DND-41 (cell line): ENCODE measurements at regions not wholly inside any gene's neighbourhood (a gene's known extent, or its start where the extent isn't known, plus 50 kb on each side); places are given as distances from the start of the nearest gene placed in this dataset.
"Not testable (repeated sequence)": the region's sequence is repeated elsewhere in the genome, so short reads cannot be mapped to it uniquely, and the experiment has no call there.

ENCODE experiments used
- ATAC-seq: fragments of 200-7000 bp; cut with Tn5 transposase; 3 replicates; pipeline ENCODE4 v1.9.1; 2021; ENCODE audit warnings: low read depth; ENCODE audit not compliant: insufficient read depth
- DNase-seq: peaks from one replicate; pipeline ENCODE4 v3.0.0-alpha.2; 2020
- H2AFZ ChIP-seq: 2 replicates; pipeline ENCODE4 v1.6.0; 2012; ENCODE audit warnings: low read depth, low read length
- H3K27ac ChIP-seq: 2 replicates; pipeline ENCODE4 v1.5.1; 2012; ENCODE audit warnings: low read length, inconsistent platforms
- H3K27me3 ChIP-seq: fragments of 200-600 bp; sonication (generic); 2 replicates; pipeline ENCODE4 v1.6.0; 2012; ENCODE audit warnings: low read length, mild to moderate bottlenecking, inconsistent platforms; ENCODE audit not compliant: insufficient read depth, poor library complexity
- H3K36me3 ChIP-seq: 2 replicates; pipeline ENCODE4 v1.5.1; 2012; ENCODE audit warnings: low read length, inconsistent platforms; ENCODE audit not compliant: insufficient read depth
- H3K4me1 ChIP-seq: 2 replicates; pipeline ENCODE4 v1.5.1; 2012; ENCODE audit warnings: mild to moderate bottlenecking, low read length; ENCODE audit not compliant: insufficient read depth
- H3K4me2 ChIP-seq: 2 replicates; pipeline ENCODE4 v1.6.0; 2012; ENCODE audit warnings: mild to moderate bottlenecking, moderate library complexity, low read length, inconsistent platforms; ENCODE audit not compliant: insufficient read depth
- H3K4me3 ChIP-seq, 2 experiments: fragments of 200-600 bp in 1 of 2; shearing (Covaris generic) in 1 of 2; 2 replicates each; pipeline ENCODE4 v1.5.1; 2012 to 2016; ENCODE audit warnings: inconsistent platforms in 2 of 2, low read length in 2 of 2, mild to moderate bottlenecking in 2 of 2, low read depth in 1 of 2, moderate library complexity in 1 of 2
- H3K79me2 ChIP-seq: 2 replicates; pipeline ENCODE4 v1.6.0; 2012; ENCODE audit warnings: low read length, inconsistent platforms; ENCODE audit not compliant: insufficient read depth
- H3K9ac ChIP-seq: 2 replicates; pipeline ENCODE4 v1.6.0; 2012; ENCODE audit warnings: low read depth, mild to moderate bottlenecking, inconsistent platforms, low read length, moderate library complexity
- H3K9me3 ChIP-seq: 2 replicates; pipeline ENCODE4 v1.5.1; 2012; ENCODE audit warnings: low read length, moderate library complexity, mild to moderate bottlenecking, inconsistent platforms; ENCODE audit not compliant: insufficient read depth, severe bottlenecking
- H4K20me1 ChIP-seq: 2 replicates; pipeline ENCODE4 v1.6.0; 2012; ENCODE audit warnings: low read length; ENCODE audit not compliant: insufficient read depth
- EZH2 ChIP-seq: IDR thresholded peaks from 3 replicates; pipeline ENCODE4 v1.6.1; 2012; ENCODE audit warnings: borderline replicate concordance, low read depth, mild to moderate bottlenecking, moderate library complexity, low read length, inconsistent platforms; ENCODE audit not compliant: severe bottlenecking
- TF ChIP-seq, protein P1 (sequence below): IDR thresholded peaks from 2 replicates; pipeline ENCODE4 v1.5.1; 2012; ENCODE audit warnings: borderline replicate concordance, low read length, moderate library complexity, mild to moderate bottlenecking; ENCODE audit not compliant: poor library complexity, severe bottlenecking; ENCODE audit errors: extremely low read depth

DNA sequence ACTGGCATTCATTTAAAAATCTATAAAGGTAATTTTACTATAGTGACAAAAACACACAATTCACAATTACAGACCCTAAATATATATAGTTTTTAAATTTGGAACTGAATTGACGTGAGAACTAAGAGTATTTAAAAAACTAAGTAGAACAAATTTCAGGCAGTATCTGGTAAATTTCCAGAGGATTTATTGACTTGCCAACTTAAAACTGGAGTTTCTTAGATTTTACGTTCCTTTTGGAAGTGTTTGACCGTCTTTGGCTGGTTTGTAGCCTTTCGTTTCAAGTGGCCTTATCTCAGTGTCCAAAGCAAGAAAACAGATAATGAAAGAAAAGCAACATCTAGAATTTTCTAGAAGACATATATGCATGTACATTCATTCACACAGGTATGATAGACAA, 234.4 kb upstream of the VLDLR start:
- no peak for ATAC-seq
- Histone ChIP-seq H3K4me1 (no peaks in the 10 kb centered on the region), H3K27me3 (no peaks in the 10 kb centered on the region), H3K4me3 (no peak overlapping the region), H3K27ac (no peak overlapping the region), H3K4me2 (no peak overlapping the region), H3K36me3 (no peaks in the 10 kb centered on the region), H4K20me1 (no peaks in the 10 kb centered on the region), H2AFZ (no peak overlapping the region), H3K79me2 (no peaks in the 10 kb centered on the region), H3K9me3 (no peaks in the 10 kb centered on the region), H3K9ac (no peak overlapping the region)
- TF ChIP-seq, protein P1, sequence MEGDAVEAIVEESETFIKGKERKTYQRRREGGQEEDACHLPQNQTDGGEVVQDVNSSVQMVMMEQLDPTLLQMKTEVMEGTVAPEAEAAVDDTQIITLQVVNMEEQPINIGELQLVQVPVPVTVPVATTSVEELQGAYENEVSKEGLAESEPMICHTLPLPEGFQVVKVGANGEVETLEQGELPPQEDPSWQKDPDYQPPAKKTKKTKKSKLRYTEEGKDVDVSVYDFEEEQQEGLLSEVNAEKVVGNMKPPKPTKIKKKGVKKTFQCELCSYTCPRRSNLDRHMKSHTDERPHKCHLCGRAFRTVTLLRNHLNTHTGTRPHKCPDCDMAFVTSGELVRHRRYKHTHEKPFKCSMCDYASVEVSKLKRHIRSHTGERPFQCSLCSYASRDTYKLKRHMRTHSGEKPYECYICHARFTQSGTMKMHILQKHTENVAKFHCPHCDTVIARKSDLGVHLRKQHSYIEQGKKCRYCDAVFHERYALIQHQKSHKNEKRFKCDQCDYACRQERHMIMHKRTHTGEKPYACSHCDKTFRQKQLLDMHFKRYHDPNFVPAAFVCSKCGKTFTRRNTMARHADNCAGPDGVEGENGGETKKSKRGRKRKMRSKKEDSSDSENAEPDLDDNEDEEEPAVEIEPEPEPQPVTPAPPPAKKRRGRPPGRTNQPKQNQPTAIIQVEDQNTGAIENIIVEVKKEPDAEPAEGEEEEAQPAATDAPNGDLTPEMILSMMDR = no peak
- no peak for TF ChIP-seq EZH2
- no peak for DNase-seq

DNA sequence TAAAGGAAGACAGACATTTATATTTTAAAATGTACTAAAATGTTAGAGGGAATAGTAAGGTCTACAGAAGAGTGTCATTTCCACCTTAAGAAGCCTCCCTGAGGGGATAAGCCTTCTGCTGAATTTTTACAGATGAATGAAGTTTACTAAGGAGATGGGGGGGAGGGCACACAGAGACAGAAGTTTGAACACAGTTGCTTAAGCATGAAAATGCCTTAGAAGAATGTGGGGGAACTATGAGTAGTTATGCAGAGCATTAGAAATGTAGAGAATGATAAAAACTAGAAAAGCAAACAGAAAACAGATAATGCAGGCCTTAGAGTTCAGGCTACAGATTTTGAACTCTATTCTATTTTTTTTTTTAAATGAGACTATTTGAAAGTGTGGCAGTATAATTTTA, 232.2 kb upstream of the VLDLR start:
- no peak for ATAC-seq
- TF ChIP-seq, protein P1 = no peak
- no peak for TF ChIP-seq EZH2
- no peak overlapping the region for H3K4me2 ChIP-seq
- DNase-seq = no peak
- H3K36me3 ChIP-seq = no peaks in the 10 kb centered on the region
- H3K4me1 ChIP-seq = no peaks in the 10 kb centered on the region
- H2AFZ ChIP-seq = no peak overlapping the region
- H3K9me3 ChIP-seq = no peaks in the 10 kb centered on the region
- no peak overlapping the region for H3K27ac ChIP-seq
- H3K79me2 ChIP-seq = no peaks in the 10 kb centered on the region
- no peak overlapping the region for H3K4me3 ChIP-seq
- no peaks in the 10 kb centered on the region for H3K27me3 ChIP-seq
- H3K9ac ChIP-seq = no peak overlapping the region
- no peaks in the 10 kb centered on the region for H4K20me1 ChIP-seq

DNA sequence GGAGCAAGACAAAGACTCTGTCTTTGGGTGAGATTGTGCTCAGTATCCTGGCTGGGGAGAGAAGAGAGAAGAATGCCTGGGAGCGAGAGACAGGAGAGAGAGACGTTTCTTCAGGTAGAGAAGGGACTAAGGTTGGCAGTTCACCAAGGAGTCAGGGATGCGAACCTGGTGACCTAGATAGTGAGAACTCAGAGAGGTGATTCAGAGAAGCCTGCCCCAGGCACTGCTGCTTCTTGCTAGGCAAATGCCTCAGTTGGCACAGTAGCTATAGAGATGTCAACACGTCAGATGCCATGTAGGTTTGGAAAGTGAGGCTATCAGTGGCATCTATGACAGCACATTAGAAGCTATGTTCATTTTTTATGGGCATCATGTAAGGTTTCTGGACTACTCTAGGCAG, 231.6 kb upstream of the VLDLR start:
- H3K4me1 ChIP-seq = no peaks in the 10 kb centered on the region
- TF ChIP-seq EZH2 = no peak
- TF ChIP-seq, protein P1 = no peak
- H3K9ac ChIP-seq = no peak overlapping the region
- H3K79me2 ChIP-seq = no peaks in the 10 kb centered on the region
- no peaks in the 10 kb centered on the region for H4K20me1 ChIP-seq
- H3K9me3 ChIP-seq = no peaks in the 10 kb centered on the region
- H3K27me3 ChIP-seq = no peaks in the 10 kb centered on the region
- no peaks in the 10 kb centered on the region for H3K36me3 ChIP-seq
- no peak overlapping the region for H2AFZ ChIP-seq
- DNase-seq (no peak), ATAC-seq (no peak)
- no peak overlapping the region for H3K4me2 ChIP-seq
- H3K4me3 ChIP-seq = no peak overlapping the region
- H3K27ac ChIP-seq = no peak overlapping the region

DNA sequence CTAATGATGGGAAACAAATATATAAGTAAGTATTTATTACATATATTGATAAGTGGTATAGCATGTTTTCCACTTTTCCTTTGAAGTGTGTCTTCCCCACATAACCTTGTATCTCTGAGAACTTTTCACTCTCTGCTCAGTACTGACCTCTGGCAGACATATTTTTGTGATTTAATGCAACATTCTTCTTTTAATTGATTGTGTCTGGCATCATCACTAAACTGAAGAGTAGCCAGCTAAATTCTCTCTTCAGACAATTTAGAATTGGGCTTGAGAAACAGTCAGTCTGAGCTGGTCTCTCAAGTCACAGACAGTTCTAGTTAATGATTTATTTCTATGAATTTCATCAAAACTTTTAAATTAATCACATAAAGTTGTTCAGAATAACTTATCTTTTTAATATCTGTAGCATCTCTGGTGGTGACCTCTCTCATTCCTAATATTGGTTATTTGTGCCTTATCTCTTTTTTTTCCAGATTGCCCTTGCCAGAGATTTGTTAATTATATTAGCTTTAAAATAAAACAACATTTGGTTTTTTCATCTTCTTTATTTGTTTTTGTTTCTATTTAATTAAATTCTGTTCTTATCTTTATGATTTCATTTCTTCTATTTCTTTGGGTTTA, 230.0 kb upstream of the VLDLR start:
- not testable (repeated sequence) for H3K36me3 ChIP-seq, ATAC-seq, H3K4me3 ChIP-seq, H3K27ac ChIP-seq, H3K79me2 ChIP-seq, H4K20me1 ChIP-seq, H3K9me3 ChIP-seq, DNase-seq, H3K4me1 ChIP-seq, H3K27me3 ChIP-seq, H2AFZ ChIP-seq, H3K9ac ChIP-seq, H3K4me2 ChIP-seq

DNA sequence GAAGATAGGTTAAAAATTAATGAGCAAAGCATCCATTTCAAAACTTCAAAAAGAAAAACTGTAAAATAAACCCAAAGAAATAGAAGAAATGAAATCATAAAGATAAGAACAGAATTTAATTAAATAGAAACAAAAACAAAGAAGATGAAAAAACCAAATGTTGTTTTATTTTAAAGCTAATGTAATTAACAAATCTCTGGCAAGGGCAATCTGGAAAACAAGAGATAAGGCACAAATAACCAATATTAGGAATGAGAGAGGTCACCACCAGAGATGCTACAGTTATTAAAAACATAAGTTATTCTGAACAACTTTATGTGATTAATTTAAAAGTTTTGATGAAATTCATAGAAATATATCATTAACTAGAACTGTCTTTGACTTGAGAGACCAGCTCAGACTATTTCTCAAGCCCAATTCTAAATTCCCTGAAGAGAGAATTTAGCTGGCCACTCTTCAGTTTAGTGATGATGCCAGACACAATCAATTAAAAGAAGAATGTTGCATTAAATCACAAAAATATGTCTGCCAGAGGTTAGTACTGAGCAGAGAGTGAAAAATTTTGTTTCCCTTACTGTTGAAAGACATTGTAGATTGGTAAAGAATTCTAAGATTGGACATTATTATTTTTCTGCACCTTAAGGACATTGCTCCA, 227.4 kb upstream of the VLDLR start:
- not testable (repeated sequence) for H3K4me3 ChIP-seq, H3K27ac ChIP-seq, H4K20me1 ChIP-seq, ATAC-seq, H3K9ac ChIP-seq, H3K27me3 ChIP-seq, H2AFZ ChIP-seq, DNase-seq, H3K4me2 ChIP-seq, H3K79me2 ChIP-seq, H3K4me1 ChIP-seq, H3K36me3 ChIP-seq, H3K9me3 ChIP-seq
